Posterior vena cava (tissue), 2 donors: ENCODE measurements at regions not wholly inside any gene's neighbourhood (a gene's known extent, or its start where the extent isn't known, plus 50 kb on each side); places are given as distances from the start of the nearest gene placed in this dataset.
A peak's percentile ranks its signal among the peaks of the same experiment; 100 is the strongest.
"Not testable (repeated sequence)": the region's sequence is repeated elsewhere in the genome, so short reads cannot be mapped to it uniquely, and the experiment has no call there.

ENCODE experiments used
- DNase-seq: peaks from one replicate; pipeline ENCODE4 v3.0.0-alpha.2; 2020; ENCODE audit warnings: low spot score
- intact Hi-C, 2 donors: fragments of 100-400 bp; cut with DNase I; formaldehyde crosslinking; loops; one replicate each; pipeline versions ENCODE4 v1.14.1 to v1.14.2; 2022 to 2023
- donor health status: DM: yes; HTN: yes; CAD: no.
- donor health status: DM: yes; HTN: yes; CAD: no.

DNA sequence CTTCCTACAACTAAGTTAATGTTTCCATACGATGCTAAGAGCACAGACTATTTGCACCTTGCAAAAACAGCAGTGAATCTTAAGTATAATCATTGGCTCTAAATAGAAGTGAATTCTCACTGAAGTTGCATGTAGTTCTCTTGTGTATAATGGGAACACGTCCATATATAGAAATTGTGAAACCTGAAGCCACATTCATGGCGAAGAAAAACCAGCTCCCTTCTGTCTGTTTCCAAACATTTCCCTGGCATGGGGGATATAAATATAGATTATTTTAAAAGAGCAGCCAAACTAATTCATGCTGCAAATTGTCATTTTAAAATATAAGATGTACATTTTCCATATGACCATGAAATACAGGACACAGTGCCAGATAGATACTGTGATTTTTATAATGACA is 71.1 kb downstream of the TRAM1L1 start:
- intact Hi-C loops: no loop called here

DNA sequence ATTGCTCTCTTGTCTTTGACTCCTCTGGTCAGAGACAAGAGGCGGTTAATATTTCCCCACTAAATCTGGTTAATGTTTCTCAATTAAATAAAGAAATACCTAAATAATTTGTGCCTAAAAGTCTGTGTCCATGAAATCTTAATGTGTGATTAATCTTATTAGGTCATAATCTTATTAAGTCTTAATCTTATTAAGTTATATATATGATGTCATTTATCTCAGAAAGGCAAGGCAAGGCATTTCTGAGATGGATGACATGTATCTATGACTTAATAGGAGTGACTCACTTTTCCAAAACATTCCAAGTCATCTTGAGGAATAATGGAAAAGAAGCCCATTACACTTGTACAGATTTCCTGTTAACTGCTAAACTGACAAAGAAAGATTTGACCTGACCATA is 74.7 kb downstream of the TRAM1L1 start:
- intact Hi-C loops: no loop called here
- DNase-seq: no peak

More for the DNA sequence above, 71.1 kb downstream of the TRAM1L1 start:
- no peak for DNase-seq

DNA sequence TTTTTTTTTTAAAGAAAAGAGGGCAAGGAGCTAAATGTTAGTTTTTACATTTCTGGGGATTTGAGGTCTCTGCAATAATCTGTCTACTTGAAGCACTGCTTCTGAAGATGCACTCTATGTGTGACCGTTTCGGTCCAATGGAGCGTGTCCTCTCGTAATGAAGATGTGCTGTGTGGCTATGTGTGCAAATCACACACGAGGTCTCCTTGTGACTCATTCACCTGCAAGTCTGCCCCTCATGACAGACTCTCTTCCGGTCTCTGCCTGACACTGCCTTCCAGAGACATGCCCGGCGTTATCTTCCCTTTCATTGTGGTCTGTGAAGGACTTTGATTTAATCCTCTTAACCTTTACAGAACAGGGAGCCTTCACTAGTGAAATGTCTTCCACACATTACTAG is 84.3 kb downstream of the TRAM1L1 start:
- intact Hi-C loops: no loop called here
- DNase-seq: no peak

DNA sequence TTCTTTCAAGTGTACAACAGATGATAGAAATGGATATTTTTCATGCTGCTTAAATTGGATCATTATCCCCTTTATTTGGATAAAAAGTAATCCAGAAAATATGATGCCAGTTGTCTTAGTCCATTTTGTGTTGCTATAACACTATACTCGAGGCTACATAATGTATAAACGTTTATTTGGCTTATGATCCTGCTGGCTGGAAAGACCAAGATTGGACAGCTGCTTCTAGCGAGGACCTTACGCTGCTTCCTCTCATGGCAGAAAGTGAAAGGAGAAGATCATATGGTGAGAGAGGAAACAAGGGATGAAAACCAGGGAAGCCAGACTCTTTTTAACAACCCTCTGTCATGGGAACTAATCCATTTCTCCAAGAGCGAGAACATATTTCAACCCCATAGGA is 102.7 kb downstream of the TRAM1L1 start:
- no peak for DNase-seq
- intact Hi-C loops: no loop called here

DNA sequence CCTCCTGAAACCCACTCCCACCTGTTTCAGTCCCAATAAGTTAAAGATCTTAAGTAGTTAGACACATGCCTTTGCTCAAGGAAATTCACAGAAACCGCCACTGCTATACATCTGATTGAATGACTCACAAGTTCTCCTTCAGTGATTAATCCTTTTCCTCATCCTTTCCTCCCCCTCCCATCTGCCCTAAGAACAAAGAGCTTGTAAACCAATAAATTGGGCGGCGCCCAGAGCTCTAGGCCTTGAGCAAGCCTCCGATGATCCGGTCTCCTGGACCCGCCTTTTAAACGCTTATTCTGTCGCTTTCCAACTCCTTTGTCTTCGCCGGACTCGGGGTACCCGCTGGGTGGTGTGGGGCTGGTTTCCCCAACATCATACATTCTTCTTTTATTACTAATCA is 104.9 kb downstream of the TRAM1L1 start:
- intact Hi-C loops, DNase-seq: not testable (repeated sequence)

DNA sequence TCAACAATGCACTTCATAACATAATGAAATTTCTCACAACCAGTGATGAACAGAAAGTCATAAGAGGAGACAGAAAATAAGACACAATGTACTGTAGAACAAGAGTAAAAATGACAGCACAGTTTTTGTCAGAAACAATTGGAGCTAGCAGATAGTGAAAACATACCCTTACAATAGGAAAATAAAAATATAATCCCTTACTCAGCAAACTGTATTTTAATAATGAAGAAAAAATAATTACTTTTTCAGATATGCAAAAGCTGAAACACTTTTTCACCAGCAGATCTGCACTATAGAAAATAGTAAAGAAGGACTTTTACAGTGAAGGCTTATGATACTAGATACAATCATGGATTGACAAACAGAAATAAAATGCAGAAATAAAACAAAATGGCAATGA is 126.3 kb downstream of the TRAM1L1 start:
- intact Hi-C loops: no loop called here
- DNase-seq: no peak

- no peak for DNase-seq
- intact Hi-C loops: no loop called here
Measured at GRCh38 chr4:116953947-116954346, 131.4 kb downstream of the TRAM1L1 start.

GRCh38 chr4:116952530-116953136 is 132.7 kb downstream of the TRAM1L1 start:
- intact Hi-C loops: no loop called here
- DNase-seq: no peak

DNA sequence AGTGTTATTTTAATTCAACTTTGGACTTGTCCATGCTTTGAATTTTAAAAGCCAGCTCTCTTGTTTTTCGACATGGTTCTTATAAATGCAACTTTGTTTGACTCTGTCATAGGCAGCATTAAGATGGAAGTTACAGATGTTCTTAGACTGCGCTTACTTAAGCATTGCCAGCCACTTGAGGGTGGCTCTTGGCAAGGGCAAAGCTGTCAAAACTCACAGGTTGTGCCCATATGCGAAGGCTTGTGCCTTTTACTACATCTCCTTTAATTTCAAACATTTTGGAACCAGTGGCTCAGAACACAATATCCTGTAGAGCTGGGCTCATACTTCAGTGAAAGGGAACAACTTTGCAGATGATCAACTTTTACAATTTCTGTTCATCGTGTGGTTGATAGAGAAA is 135.5 kb downstream of the TRAM1L1 start:
- DNase-seq: no peak
- intact Hi-C loops: no loop called here

GRCh38 chr4:116942315-116942714 is 143.1 kb downstream of the TRAM1L1 start:
- no peak for DNase-seq
- intact Hi-C loops: no loop called here

DNA sequence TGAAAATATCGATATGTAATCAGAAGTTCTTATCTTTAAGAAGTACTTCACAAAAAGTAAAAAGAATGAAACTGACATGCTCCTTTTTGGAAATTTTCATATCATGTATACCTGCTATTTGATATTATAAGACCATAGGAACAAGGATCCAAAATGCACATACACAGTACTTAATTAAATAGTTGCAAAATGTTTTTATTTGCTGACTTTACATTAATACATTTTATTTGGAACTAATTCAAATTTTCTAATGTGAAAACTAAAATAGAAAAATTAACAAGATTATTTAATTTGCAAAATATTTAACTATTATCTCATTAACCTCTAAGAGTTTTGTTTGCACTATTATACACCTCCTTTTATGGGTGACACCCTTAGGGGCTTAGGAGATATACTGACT is 155.0 kb downstream of the TRAM1L1 start:
- DNase-seq: no peak
- intact Hi-C loops: no loop called here

DNA sequence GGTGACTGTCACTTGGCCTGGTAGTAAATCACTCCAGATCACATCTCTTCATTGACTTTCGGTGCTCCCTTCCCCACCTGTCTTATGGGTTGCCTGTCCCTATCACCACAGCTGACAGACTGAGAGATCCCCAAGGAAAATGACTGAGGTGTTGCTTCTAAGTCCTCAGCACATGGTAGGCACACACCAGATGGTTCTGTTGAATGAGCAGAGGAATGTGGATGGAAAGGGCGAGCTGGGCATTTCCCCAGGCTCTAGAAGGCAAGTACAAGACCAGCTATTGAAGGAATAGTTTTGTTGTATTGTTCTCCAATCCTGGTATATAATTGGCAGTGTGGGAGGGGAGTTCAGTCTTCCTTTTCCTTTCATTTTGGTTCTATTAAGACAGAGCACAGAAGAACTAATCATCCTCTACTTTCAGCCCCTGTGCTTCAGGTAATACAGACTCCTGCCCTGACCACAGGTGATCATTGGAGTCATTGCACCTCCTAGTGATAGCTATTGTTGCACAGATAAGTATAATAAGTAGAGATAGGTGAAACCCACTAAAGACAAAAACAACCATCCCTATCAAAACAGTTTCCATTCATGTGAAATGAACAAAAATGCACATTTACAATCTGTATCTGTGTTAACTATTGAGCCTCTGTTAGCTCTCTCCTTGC is 158.6 kb downstream of the TRAM1L1 start:
- DNase-seq: no peak
- intact Hi-C loops: no loop called here

DNA sequence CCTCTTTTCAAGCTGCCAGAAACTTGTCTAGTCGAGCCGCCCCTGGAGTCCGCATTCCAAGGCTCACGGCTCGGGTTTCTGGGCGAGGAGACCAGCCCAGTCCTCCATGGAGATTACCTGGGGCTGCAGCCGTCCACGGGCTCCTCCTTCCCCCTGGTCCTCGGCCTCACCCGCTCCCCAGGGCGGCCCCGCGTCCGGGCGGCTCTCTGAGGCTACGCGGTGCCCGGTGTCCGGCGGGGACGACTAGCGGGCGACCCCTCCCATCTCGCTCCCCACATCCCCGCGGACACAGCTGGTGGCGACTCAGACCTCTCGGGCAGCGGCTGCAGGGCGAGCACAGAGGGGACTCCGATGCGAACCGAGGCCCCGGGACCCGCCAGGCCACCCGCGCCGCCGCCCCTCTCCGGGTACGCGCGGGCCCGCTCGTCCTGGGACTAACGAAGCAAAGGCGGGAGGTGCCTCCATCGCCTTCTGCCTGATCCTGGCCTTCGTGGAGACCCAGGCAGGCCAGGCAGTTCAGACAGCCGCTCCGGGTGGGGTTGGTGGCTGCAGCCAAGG is 159.4 kb downstream of the TRAM1L1 start:
- intact Hi-C loops: no loop called here
- peak; percentile 71 for DNase-seq

DNA sequence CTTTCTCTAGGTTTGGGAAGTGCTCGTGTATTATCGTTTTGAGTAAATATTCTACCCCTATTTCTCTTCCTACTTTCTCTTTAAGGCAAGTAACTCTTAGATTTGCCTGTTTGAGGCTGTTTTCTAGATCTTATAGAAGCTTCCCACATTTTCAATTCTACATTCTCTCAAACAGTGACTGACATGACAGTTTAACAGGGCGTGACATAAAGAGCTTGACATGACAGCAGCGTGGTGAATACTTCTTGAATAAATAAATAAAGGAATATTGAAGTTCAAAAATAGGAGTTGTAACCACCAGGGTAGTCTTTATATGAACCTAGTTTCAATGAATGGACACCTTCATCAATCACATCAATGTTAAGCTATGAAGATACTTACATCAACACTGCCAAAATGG is 162.0 kb downstream of the TRAM1L1 start:
- intact Hi-C loops: no loop called here
- no peak for DNase-seq

GRCh38 chr4:116913451-116913850 is 171.9 kb downstream of the TRAM1L1 start:
- intact Hi-C loops: loop anchor here in 1 of 2 donors (5.0 kb wide), 1 partner anchor 414 kb away; no protein-coding TSS in a partner anchor
- DNase-seq: no peak

GRCh38 chr4:116906758-116907157 is 178.6 kb downstream of the TRAM1L1 start:
- DNase-seq: no peak
- intact Hi-C loops: no loop called here

DNA sequence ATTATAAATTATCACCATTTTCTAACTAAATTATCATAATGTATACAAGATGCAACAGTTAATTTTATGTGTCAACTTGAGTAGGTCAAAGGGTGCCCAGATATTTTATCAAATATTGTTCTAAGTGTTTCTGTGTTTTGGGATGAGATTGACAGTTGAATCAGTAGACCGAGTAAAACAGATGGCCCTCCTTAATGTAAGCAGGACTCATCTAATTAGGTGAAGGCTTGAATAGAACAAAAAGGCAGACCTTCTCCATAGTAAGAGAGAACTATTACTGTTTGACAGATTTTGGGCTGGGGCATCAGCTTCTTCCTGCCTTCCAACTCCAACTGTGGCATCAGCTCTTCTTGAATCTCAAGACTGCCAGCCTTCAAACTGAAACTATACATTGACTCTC is 185.8 kb downstream of the TRAM1L1 start:
- DNase-seq: no peak
- intact Hi-C loops: no loop called here

DNA sequence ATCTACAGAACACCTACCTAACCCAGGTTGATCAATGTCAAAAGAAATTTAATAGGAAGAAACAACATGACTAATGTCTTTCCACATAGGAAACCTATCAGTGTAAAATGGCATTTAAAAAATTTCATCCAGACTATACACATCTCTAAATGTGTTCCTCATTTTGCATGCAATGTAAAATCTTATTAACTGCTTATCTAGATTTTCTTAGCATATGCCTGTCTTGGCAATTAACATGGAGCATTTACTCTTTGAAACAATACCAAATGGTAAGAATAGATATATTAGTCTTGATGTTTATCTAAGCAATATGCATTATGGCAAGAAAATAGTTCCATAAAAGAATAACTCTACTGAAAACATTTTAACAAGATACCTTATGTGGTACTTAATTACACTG is 199.8 kb downstream of the TRAM1L1 start:
- DNase-seq: no peak
- intact Hi-C loops: no loop called here

DNA sequence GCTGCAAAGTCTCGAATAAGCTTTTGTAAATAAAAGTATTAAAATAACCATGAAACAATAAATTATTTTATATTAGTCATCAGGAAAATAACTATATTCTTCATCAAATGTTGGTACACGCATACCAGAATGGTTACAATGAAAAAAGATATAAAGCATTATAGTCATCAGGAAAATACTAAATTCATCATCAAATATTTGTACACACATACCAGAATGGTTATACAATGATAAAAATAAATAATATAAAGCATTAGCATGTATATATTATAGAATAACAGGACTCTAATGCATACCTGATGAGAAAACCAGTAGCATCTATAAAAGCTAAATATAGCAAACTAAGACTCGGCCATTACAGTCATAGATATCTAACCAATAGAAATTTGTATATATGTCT is 202.9 kb downstream of the TRAM1L1 start:
- intact Hi-C loops: no loop called here
- DNase-seq: no peak

DNA sequence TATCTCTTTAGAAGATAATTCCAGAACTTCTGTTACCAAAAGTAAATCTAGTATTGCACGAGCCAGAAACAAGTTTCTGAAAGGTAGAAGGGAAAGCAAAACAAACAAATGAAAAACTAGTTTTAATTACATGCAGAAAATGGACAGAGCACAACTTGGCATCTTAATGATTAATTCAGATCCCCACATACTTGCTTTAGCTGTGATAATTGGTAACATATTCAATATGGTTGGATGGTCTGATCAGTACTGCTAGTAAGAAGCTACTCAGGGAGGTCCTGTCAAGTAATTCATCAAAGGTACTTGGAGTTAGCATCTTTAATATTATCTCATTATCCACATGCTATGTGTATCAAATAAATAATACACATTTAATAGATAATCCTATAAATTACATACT is 204.3 kb downstream of the TRAM1L1 start:
- DNase-seq: no peak
- intact Hi-C loops: no loop called here

DNA sequence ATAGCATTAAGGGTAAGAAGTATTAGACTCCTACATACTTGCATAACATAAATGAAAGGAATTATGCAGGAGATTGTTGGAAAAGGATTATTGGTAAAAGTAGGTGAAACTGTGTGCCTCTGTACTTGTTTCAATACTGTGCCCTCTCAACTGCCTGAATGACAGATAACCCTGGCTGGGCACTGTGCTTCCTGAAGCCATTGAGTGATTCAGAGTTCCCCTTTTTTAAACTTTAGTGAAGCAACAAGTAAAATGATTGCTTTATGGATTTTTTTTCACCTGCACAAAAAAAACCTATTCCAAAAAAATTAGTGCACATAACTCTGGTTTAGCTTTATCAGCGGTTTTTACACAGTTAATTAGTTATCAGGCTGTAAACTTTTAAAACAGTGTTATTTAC is 204.8 kb downstream of the TRAM1L1 start:
- intact Hi-C loops: no loop called here
- no peak for DNase-seq
